H1 (cell line): ENCODE measurements at regions not wholly inside any gene's neighbourhood (a gene's known extent, or its start where the extent isn't known, plus 50 kb on each side); places are given as distances from the start of the nearest gene placed in this dataset.

Experiments
- CREB1 ChIP-seq: IDR thresholded peaks from 2 replicates; pipeline ENCODE4 v1.6.1; 2012; ENCODE audit warnings: inconsistent platforms
- MAFK ChIP-seq: IDR thresholded peaks from 2 replicates; pipeline ENCODE4 v1.6.1; 2012; ENCODE audit warnings: low read depth, mild to moderate bottlenecking, improper control_type of control experiment, low read length
- POLR2A ChIP-seq, 2 experiments: IDR thresholded peaks; 1 replicate in 1 of 2; 2 replicates in 1 of 2; pipeline ENCODE4 v1.6.1; 2011; ENCODE audit warnings: low read depth in 2 of 2, low read length in 2 of 2, mild to moderate bottlenecking in 2 of 2; ENCODE audit errors: control extremely low read depth in 1 of 2
- POLR2AphosphoS5 ChIP-seq: IDR thresholded peaks from 2 replicates; pipeline ENCODE4 v1.6.1; 2011; ENCODE audit warnings: low read depth, low read length
- RAD21 ChIP-seq, 2 experiments: IDR thresholded peaks in 1 of 2; conservative IDR thresholded peaks in 1 of 2; 2 replicates each; pipeline ENCODE4 v1.6.1; 2011; ENCODE audit warnings: low read depth in 2 of 2, low read length in 2 of 2, improper control_type of control experiment in 1 of 2, inconsistent platforms in 1 of 2, mild to moderate bottlenecking in 1 of 2, moderate library complexity in 1 of 2
- TEAD4 ChIP-seq: IDR thresholded peaks from 2 replicates; pipeline ENCODE4 v1.6.1; 2012; ENCODE audit warnings: low read depth, low read length, inconsistent platforms, mixed read lengths

DNA sequence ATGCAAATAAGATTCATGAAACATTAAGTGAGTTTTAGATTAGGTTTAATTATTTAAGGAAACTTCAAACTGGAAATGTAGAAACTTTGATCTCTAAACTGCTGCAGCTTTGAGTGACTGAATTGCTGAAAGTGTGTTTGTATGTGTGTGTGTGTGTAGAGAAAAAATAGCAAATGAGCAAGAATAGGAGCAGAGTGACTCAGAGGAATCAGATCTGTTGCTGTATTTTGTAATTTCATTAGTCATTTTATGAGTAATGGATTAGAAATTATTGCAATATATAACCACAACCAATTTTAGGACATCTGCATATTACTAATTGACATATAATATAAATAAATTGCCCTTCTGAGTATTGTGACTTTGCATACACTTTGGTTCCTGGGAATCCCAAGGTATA is 52.8 kb upstream of the SLC9A9 start:
- no peak for TF ChIP-seq POLR2AphosphoS5
- no peak for TF ChIP-seq RAD21 (IDR thresholded peaks at IDR 0.05 in 1 of 2, conservative IDR thresholded peaks at IDR 0.05 in 1 of 2; ENCODE audit: low read depth in 2 of 2, low read length in 2 of 2)
- TF ChIP-seq CREB1 = no peak
- no peak for TF ChIP-seq POLR2A (IDR thresholded peaks at IDR 0.05; ENCODE audit: control extremely low read depth in 1 of 2, low read depth in 2 of 2, low read length in 2 of 2)
- no peak for TF ChIP-seq TEAD4
- no peak for TF ChIP-seq MAFK
